Breast epithelium (tissue), 3 donors: ENCODE measurements at regions not wholly inside any gene's neighbourhood (a gene's known extent, or its start where the extent isn't known, plus 50 kb on each side); places are given as distances from the start of the nearest gene placed in this dataset.

Source experiments
- CTCF ChIP-seq, 3 donors: fragments of 450-650 bp; IDR thresholded peaks; one replicate each; pipeline ENCODE4 v1.5.1; 2016 to 2017; ENCODE audit warnings: antibody characterized with exemption in 3 of 3, mild to moderate bottlenecking in 3 of 3, moderate library complexity in 3 of 3
- POLR2AphosphoS5 ChIP-seq, 3 donors: sonication (generic); formaldehyde crosslinking; IDR thresholded peaks; one replicate each; pipeline ENCODE4 v1.6.1; 2017; ENCODE audit warnings: antibody characterized with exemption in 3 of 3

- TF ChIP-seq CTCF (IDR thresholded peaks at IDR 0.05): no peak
- no peak for TF ChIP-seq POLR2AphosphoS5 (IDR thresholded peaks at IDR 0.05)
Measured at GRCh38 chr2:149860276-149860921, 272.8 kb upstream of the MMADHC start.
